Calu3 (cell line): ENCODE measurements at regions not wholly inside any gene's neighbourhood (a gene's known extent, or its start where the extent isn't known, plus 50 kb on each side); places are given as distances from the start of the nearest gene placed in this dataset.

Experiments used
- BruUV-seq: library from RNA; stranded (reverse); fragments of 400-500 nt; replicated peaks from 2 replicates; lab custom pipeline; 2021; lab: Mats Ljungman, UMichigan
- CTCF ChIA-PET: fragments of 300-600 bp; sonication (Branson Sonifier 250); formaldehyde crosslinking; loops from one replicate; lab custom pipeline; 2022; ENCODE audit warnings: antibody characterized with exemption; lab: Charles Lee
- DNase-seq: peaks from one replicate; pipeline ENCODE4 v3.0.0; 2022
- H3K27ac Mint-ChIP-seq: one replicate; pipeline ENCODE4 v1.8.0; 2022; ENCODE audit warnings: mixed read lengths; ENCODE audit not compliant: unreplicated experiment
- H3K27me3 Mint-ChIP-seq: one replicate; pipeline ENCODE4 v1.8.0; 2022; ENCODE audit warnings: mixed read lengths; ENCODE audit not compliant: unreplicated experiment
- H3K36me3 Mint-ChIP-seq: one replicate; pipeline ENCODE4 v1.8.0; 2022; ENCODE audit warnings: mild to moderate bottlenecking, moderate library complexity, mixed read lengths; ENCODE audit not compliant: insufficient read depth, unreplicated experiment
- H3K4me1 Mint-ChIP-seq: one replicate; pipeline ENCODE4 v1.8.0; 2022; ENCODE audit warnings: mild to moderate bottlenecking, low read depth, mixed read lengths; ENCODE audit not compliant: unreplicated experiment
- H3K4me3 Mint-ChIP-seq: one replicate; pipeline ENCODE4 v1.8.0; 2022; ENCODE audit warnings: mild to moderate bottlenecking, low read depth, moderate library complexity, mixed read lengths; ENCODE audit not compliant: unreplicated experiment
- H3K9me3 Mint-ChIP-seq: one replicate; pipeline ENCODE4 v1.8.0; 2022; ENCODE audit warnings: low read depth, mixed read lengths; ENCODE audit not compliant: unreplicated experiment
- CTCF ChIP-seq: fragments of 200-600 bp; IDR thresholded peaks from one replicate; pipeline ENCODE4 v1.8.0; 2022; ENCODE audit warnings: antibody characterized with exemption; ENCODE audit not compliant: unreplicated experiment
- intact Hi-C: fragments of 100-400 bp; cut with micrococcal nuclease; formaldehyde crosslinking; loops from one replicate; pipeline ENCODE4 v1.10.0; 2022; ENCODE audit not compliant: unreplicated experiment

GRCh38 chr20:16626849-16627248 lies 53.6 kb upstream of the KIF16B start:
- Mint-ChIP-seq H3K27me3 (no peaks in the 10 kb centered on the region), H3K36me3 (no peaks in the 10 kb centered on the region), H3K9me3 (no peaks in the 10 kb centered on the region), H3K4me3 (no peak overlapping the region), H3K27ac (no peak overlapping the region), H3K4me1 (no peaks in the 10 kb centered on the region)
- TF ChIP-seq CTCF = no peak
- intact Hi-C loops = no loop called here
- BruUV-seq = no TSS peak
- DNase-seq = no peak
- CTCF ChIA-PET = no interaction called here

DNA sequence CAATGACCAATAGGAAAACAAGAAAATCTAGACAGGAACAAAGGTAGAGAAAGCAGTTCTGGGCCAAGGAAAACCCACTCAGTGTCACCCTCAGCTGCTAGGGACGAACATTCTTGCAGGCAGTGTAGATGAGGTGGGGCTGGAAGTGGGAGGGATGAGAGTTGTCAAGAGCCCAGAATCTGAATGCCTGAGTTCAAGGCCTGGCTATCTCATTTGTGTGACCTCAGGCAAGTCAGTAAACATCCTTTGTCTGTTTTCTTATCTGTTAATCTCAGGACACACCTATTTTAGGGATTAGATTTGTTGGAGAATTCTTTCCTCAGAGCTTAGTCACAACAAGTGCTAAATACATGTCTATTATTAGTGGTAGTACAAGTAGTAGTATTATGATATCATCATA lies 50.9 kb upstream of the KIF16B start:
- Mint-ChIP-seq H3K4me3 (no peak overlapping the region), H3K36me3 (no peaks in the 10 kb centered on the region), H3K4me1 (no peaks in the 10 kb centered on the region), H3K27me3 (no peaks in the 10 kb centered on the region), H3K27ac (no peak overlapping the region), H3K9me3 (no peaks in the 10 kb centered on the region)
- CTCF ChIA-PET = no interaction called here
- no peak for TF ChIP-seq CTCF
- intact Hi-C loops = no loop called here
- no TSS peak for BruUV-seq
- no peak for DNase-seq
